Hepatocyte (in vitro differentiated cells): ENCODE measurements at regions not wholly inside any gene's neighbourhood (a gene's known extent, or its start where the extent isn't known, plus 50 kb on each side); places are given as distances from the start of the nearest gene placed in this dataset.

ENCODE experiments used
- DNase-seq: peaks from one replicate; pipeline ENCODE4 v3.0.0-alpha.2; 2016; ENCODE audit warnings: low spot score
- H2AFZ ChIP-seq: fragments of 200-600 bp; sonication (generic); 2 replicates; pipeline ENCODE4 v1.6.0; 2016; ENCODE audit warnings: antibody characterized with exemption, mild to moderate bottlenecking
- H3K27ac ChIP-seq: fragments of 200-600 bp; sonication (generic); 2 replicates; pipeline ENCODE4 v1.5.1; 2016; ENCODE audit warnings: mild to moderate bottlenecking
- H3K27me3 ChIP-seq: fragments of 200-600 bp; sonication (generic); 2 replicates; pipeline ENCODE4 v1.6.1; 2016
- H3K36me3 ChIP-seq: fragments of 200-600 bp; sonication (generic); replicated peaks from 2 replicates; pipeline ENCODE4 v1.5.1; 2016; ENCODE audit warnings: low read depth; ENCODE audit not compliant: insufficient read depth
- H3K4me1 ChIP-seq: fragments of 200-600 bp; sonication (generic); 2 replicates; pipeline ENCODE4 v1.5.1; 2016; ENCODE audit warnings: mild to moderate bottlenecking, moderate library complexity; ENCODE audit not compliant: insufficient read depth
- H3K4me2 ChIP-seq: fragments of 200-600 bp; sonication (generic); 2 replicates; pipeline ENCODE4 v1.6.0; 2016
- H3K4me3 ChIP-seq: fragments of 200-600 bp; sonication (generic); 2 replicates; pipeline ENCODE4 v1.5.1; 2016; ENCODE audit warnings: mild to moderate bottlenecking
- H3K79me2 ChIP-seq: fragments of 200-600 bp; sonication (generic); 2 replicates; pipeline ENCODE4 v1.6.0; 2017; ENCODE audit warnings: mild to moderate bottlenecking
- H3K9me2 ChIP-seq: fragments of 200-600 bp; sonication (generic); replicated peaks from 2 replicates; pipeline ENCODE4 v1.6.0; 2017; ENCODE audit warnings: mild to moderate bottlenecking; ENCODE audit not compliant: insufficient read depth
- H3K9me3 ChIP-seq: fragments of 200-600 bp; sonication (generic); 2 replicates; pipeline ENCODE4 v1.5.1; 2016; ENCODE audit warnings: low read depth, mild to moderate bottlenecking
- H4K20me1 ChIP-seq: fragments of 200-600 bp; sonication (generic); 2 replicates; pipeline ENCODE4 v1.6.0; 2016; ENCODE audit warnings: mild to moderate bottlenecking; ENCODE audit not compliant: insufficient read depth, poor library complexity, severe bottlenecking
- EZH2 ChIP-seq: fragments of 200-600 bp; sonication (generic); IDR thresholded peaks from 2 replicates; pipeline ENCODE4 v1.6.1; 2016; ENCODE audit warnings: antibody characterized with exemption, mild to moderate bottlenecking, borderline replicate concordance
- EZH2phosphoT487 ChIP-seq: fragments of 200-600 bp; sonication (generic); IDR thresholded peaks from one replicate; pipeline ENCODE4 v1.6.1; 2018; ENCODE audit warnings: antibody characterized with exemption, mild to moderate bottlenecking, low read depth, moderate library complexity; ENCODE audit not compliant: unreplicated experiment, severe bottlenecking
- WGBS: methylation state at CpG from one replicate; pipeline ENCODE4 v1.1.6; 2016; ENCODE audit warnings: low lambda C conversion rate; ENCODE audit errors: missing lambda C conversion rate; 5-methylcytosine and 5-hydroxymethylcytosine counted together
- TF ChIP-seq, protein P1 (sequence below): fragments of 200-600 bp; sonication (generic); IDR thresholded peaks from 2 replicates; pipeline ENCODE4 v1.5.1; 2016; ENCODE audit warnings: antibody characterized with exemption, mild to moderate bottlenecking; ENCODE audit not compliant: poor library complexity

DNA sequence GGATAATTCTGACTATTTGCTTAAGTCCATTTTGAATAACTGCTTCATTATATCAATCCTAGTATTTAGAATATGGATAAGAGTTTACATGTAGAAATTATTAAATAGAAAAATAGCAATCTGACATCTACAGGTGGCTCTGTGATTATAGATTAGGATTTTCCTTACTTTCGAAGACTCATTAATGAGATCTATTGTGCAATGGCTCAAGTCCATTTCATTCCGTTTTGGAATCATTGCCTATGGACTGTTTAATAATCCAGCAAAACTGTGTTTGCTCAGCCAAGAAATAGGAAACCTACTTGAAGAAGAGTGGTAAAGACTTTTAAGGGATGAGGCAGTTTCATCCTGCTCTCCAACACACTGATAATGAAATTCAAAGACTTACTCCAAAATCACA lies 67.8 kb upstream of the SSTR1 start:
- no peak for DNase-seq
- H3K4me2 ChIP-seq, result no peak overlapping the region
- no peaks in the 10 kb centered on the region for H4K20me1 ChIP-seq
- TF ChIP-seq EZH2, result no peak
- TF ChIP-seq, protein P1, sequence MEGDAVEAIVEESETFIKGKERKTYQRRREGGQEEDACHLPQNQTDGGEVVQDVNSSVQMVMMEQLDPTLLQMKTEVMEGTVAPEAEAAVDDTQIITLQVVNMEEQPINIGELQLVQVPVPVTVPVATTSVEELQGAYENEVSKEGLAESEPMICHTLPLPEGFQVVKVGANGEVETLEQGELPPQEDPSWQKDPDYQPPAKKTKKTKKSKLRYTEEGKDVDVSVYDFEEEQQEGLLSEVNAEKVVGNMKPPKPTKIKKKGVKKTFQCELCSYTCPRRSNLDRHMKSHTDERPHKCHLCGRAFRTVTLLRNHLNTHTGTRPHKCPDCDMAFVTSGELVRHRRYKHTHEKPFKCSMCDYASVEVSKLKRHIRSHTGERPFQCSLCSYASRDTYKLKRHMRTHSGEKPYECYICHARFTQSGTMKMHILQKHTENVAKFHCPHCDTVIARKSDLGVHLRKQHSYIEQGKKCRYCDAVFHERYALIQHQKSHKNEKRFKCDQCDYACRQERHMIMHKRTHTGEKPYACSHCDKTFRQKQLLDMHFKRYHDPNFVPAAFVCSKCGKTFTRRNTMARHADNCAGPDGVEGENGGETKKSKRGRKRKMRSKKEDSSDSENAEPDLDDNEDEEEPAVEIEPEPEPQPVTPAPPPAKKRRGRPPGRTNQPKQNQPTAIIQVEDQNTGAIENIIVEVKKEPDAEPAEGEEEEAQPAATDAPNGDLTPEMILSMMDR, result no peak
- no peak for TF ChIP-seq EZH2phosphoT487
- H3K27ac ChIP-seq, result no peak overlapping the region
- H3K9me3 ChIP-seq, result no peaks in the 10 kb centered on the region
- WGBS, result 89% methylated on average over 2 of the region's 2 CpGs
- H3K4me1 ChIP-seq, result no peaks in the 10 kb centered on the region
- H3K79me2 ChIP-seq, result no peaks in the 10 kb centered on the region
- H2AFZ ChIP-seq, result no peak overlapping the region
- no peak overlapping the region for H3K4me3 ChIP-seq
- H3K9me2 ChIP-seq, result no peaks in the 10 kb centered on the region
- H3K27me3 ChIP-seq, result no peaks in the 10 kb centered on the region
- H3K36me3 ChIP-seq, result no peaks in the 10 kb centered on the region

DNA sequence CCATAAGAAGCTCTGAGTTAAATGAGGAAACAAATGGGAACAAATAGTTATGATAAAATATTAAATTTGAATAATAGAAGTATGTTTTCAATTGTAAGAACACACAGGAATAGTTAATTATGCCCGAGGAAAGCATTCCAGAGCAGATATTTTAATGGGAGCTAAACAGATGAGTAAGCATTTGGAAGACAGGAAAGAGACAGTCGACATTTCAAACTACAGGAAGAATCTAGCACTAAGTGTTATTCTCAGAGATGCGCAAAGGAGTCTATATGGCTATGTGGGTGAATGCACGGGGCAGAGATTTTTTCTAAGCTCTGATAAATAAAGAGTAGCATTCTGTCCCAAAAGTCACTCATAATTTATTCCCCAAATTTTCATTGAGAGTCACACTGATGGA lies 64.5 kb upstream of the SSTR1 start:
- Histone ChIP-seq H3K9me2 (no peaks in the 10 kb centered on the region), H3K79me2 (no peaks in the 10 kb centered on the region), H3K4me1 (no peaks in the 10 kb centered on the region), H3K4me2 (no peak overlapping the region), H2AFZ (no peak overlapping the region), H3K27ac (no peak overlapping the region), H4K20me1 (no peaks in the 10 kb centered on the region), H3K9me3 (no peaks in the 10 kb centered on the region), H3K27me3 (no peaks in the 10 kb centered on the region), H3K4me3 (no peak overlapping the region), H3K36me3 (no peaks in the 10 kb centered on the region)
- DNase-seq, result no peak
- TF ChIP-seq, protein P1, result no peak
- TF ChIP-seq EZH2 (no peak), EZH2phosphoT487 (no peak)
- WGBS, result 78% methylated on average over 4 of the region's 4 CpGs

DNA sequence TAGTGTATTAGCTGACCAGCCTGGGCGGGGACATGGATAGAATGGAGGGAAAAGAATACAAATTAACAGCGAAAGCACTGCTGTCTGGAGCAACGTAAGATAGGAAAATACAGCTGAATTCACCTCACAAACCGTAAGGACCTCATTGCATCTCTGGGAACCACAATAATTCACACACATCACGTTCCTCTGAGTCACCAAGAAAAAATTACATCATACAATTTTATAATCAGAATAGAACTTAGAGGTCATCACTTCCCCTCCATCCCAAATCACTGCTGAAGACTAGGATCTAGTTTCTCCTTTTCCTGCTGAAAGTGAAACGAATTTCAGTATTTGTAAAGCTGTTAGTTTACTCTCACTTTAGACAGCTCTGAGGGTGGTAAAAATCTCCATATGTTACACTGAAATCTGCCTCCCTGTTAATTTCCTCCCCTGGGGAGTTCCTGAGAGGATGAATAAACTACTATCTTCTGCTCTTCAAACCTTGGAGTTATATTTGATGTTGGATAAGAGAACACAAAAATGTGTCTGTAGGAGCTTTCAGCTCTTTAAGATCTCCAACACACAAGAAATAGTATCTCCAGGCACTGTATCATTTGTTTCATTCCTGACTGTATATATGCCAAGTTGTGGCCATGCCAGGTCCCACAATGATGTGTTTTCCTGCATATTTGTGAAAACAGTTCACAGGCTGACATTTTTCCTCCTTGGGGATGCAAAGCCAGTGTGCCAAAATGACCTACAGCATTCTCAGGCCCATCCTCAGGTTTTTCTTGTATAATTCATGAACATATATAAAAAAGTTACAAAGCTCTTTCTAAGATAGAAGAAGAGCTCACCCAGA lies 63.8 kb upstream of the SSTR1 start:
- no peaks in the 10 kb centered on the region for H3K79me2 ChIP-seq
- TF ChIP-seq, protein P1, result no peak
- TF ChIP-seq EZH2 (no peak), EZH2phosphoT487 (no peak)
- no peaks in the 10 kb centered on the region for H3K27me3 ChIP-seq
- no peak for DNase-seq
- no peaks in the 10 kb centered on the region for H3K9me3 ChIP-seq
- WGBS, result 59% methylated on average over 6 of the region's 6 CpGs
- H3K4me3 ChIP-seq, result no peak overlapping the region
- H3K4me2 ChIP-seq, result no peak overlapping the region
- no peaks in the 10 kb centered on the region for H3K9me2 ChIP-seq
- H3K4me1 ChIP-seq, result no peaks in the 10 kb centered on the region
- no peak overlapping the region for H2AFZ ChIP-seq
- no peaks in the 10 kb centered on the region for H4K20me1 ChIP-seq
- no peaks in the 10 kb centered on the region for H3K36me3 ChIP-seq
- no peak overlapping the region for H3K27ac ChIP-seq
